ENCODE measurements at regions not wholly inside any gene's neighbourhood (a gene's known extent, or its start where the extent isn't known, plus 50 kb on each side); places are given as distances from the start of the nearest gene placed in this dataset.

- peaks cover 3% of the 10 kb centered on the region for H3K27me3 Mint-ChIP-seq (ENCODE audit: insufficient read depth)
- H3K9me3 Mint-ChIP-seq, result no peaks in the 10 kb centered on the region
- H3K4me1 Mint-ChIP-seq (ENCODE audit: low read depth), result peaks cover 42% of the 10 kb centered on the region
- peaks cover 5% of the 10 kb centered on the region for H3K36me3 Mint-ChIP-seq (ENCODE audit: low read depth)
- intact Hi-C loops (cut with micrococcal nuclease), result no loop called here
- H3K27ac Mint-ChIP-seq, result no peak overlapping the region
- no peak overlapping the region for H3K4me3 Mint-ChIP-seq
- no peak for DNase-seq (ENCODE audit: low spot score)
Measured at GRCh38 chr6:111971181-111971841, 82.6 kb upstream of the CCN6 start.

- Mint-ChIP-seq H3K4me3 (no peak overlapping the region), H3K9me3 (no peaks in the 10 kb centered on the region), H3K4me1 (ENCODE audit: low read depth) (peaks cover 49% of the 10 kb centered on the region), H3K27ac (no peak overlapping the region), H3K27me3 (ENCODE audit: insufficient read depth) (peaks cover 2% of the 10 kb centered on the region), H3K36me3 (ENCODE audit: low read depth) (peaks cover 5% of the 10 kb centered on the region)
- intact Hi-C loops (cut with micrococcal nuclease), result loop anchor here (2.0 kb wide), 1 partner anchor 133 kb away; no protein-coding TSS in a partner anchor
- DNase-seq (ENCODE audit: low spot score), result no peak
Measured at GRCh38 chr6:111971866-111972532, 81.9 kb upstream of the CCN6 start.

GRCh38 chr6:111972745-111973117, 81.2 kb upstream of the CCN6 start:
- Mint-ChIP-seq H3K27me3 (ENCODE audit: insufficient read depth) (peaks cover 2% of the 10 kb centered on the region), H3K4me1 (ENCODE audit: low read depth) (peaks cover 55% of the 10 kb centered on the region), H3K27ac (peak overlapping the region; percentile 87), H3K4me3 (peak overlapping the region; percentile 12), H3K36me3 (ENCODE audit: low read depth) (peaks cover 5% of the 10 kb centered on the region), H3K9me3 (no peaks in the 10 kb centered on the region)
- DNase-seq (ENCODE audit: low spot score), result no peak
- intact Hi-C loops (cut with micrococcal nuclease), result loop anchor here (1.0 to 2.0 kb wide), 11 partner anchors 13 to 213 kb away; partner anchors contain the start of gene FYN

GRCh38 chr6:111973118-111973761, 80.7 kb upstream of the CCN6 start:
- Mint-ChIP-seq H3K4me3 (peak overlapping the region; percentile 53), H3K27ac (peak overlapping the region; percentile 87), H3K27me3 (ENCODE audit: insufficient read depth) (no peaks in the 10 kb centered on the region), H3K9me3 (no peaks in the 10 kb centered on the region), H3K4me1 (ENCODE audit: low read depth) (peaks cover 55% of the 10 kb centered on the region), H3K36me3 (ENCODE audit: low read depth) (peaks cover 5% of the 10 kb centered on the region)
- intact Hi-C loops (cut with micrococcal nuclease), result loop anchor here (1.0 to 2.0 kb wide), 11 partner anchors 12 to 214 kb away; partner anchors contain the start of gene FYN
- peak; percentile 47 for DNase-seq (ENCODE audit: low spot score)

- DNase-seq (ENCODE audit: low spot score), result no peak
- intact Hi-C loops (cut with micrococcal nuclease), result loop anchor here (1.0 to 2.0 kb wide), 11 partner anchors 11 to 215 kb away; partner anchors contain the start of gene FYN
- Mint-ChIP-seq H3K27me3 (ENCODE audit: insufficient read depth) (no peaks in the 10 kb centered on the region), H3K27ac (no peak overlapping the region), H3K4me1 (ENCODE audit: low read depth) (peaks cover 55% of the 10 kb centered on the region), H3K9me3 (no peaks in the 10 kb centered on the region), H3K36me3 (ENCODE audit: low read depth) (peaks cover 2% of the 10 kb centered on the region), H3K4me3 (no peak overlapping the region)
Measured at GRCh38 chr6:111973927-111974639, 79.8 kb upstream of the CCN6 start.

GRCh38 chr6:111975466-111975865, 78.4 kb upstream of the CCN6 start:
- Mint-ChIP-seq H3K9me3 (no peaks in the 10 kb centered on the region), H3K36me3 (ENCODE audit: low read depth) (no peaks in the 10 kb centered on the region), H3K4me1 (ENCODE audit: low read depth) (peaks cover 64% of the 10 kb centered on the region), H3K27ac (no peak overlapping the region), H3K4me3 (no peak overlapping the region), H3K27me3 (ENCODE audit: insufficient read depth) (no peaks in the 10 kb centered on the region)
- DNase-seq (ENCODE audit: low spot score), result no peak
- intact Hi-C loops (cut with micrococcal nuclease), result no loop called here

GRCh38 chr6:111976139-111976538, 77.8 kb upstream of the CCN6 start:
- H3K27ac Mint-ChIP-seq, result peak overlapping the region; percentile 21
- no peaks in the 10 kb centered on the region for H3K9me3 Mint-ChIP-seq
- H3K4me3 Mint-ChIP-seq, result no peak overlapping the region
- intact Hi-C loops (cut with micrococcal nuclease), result no loop called here
- H3K27me3 Mint-ChIP-seq (ENCODE audit: insufficient read depth), result no peaks in the 10 kb centered on the region
- no peaks in the 10 kb centered on the region for H3K36me3 Mint-ChIP-seq (ENCODE audit: low read depth)
- peaks cover 64% of the 10 kb centered on the region for H3K4me1 Mint-ChIP-seq (ENCODE audit: low read depth)
- DNase-seq (ENCODE audit: low spot score), result no peak

GRCh38 chr6:111978532-111979149, 75.3 kb upstream of the CCN6 start:
- H3K36me3 Mint-ChIP-seq (ENCODE audit: low read depth), result no peaks in the 10 kb centered on the region
- H3K4me3 Mint-ChIP-seq, result no peak overlapping the region
- DNase-seq (ENCODE audit: low spot score), result no peak

GRCh38 chr6:111979633-111980032, 74.3 kb upstream of the CCN6 start:
- no peaks in the 10 kb centered on the region for H3K9me3 Mint-ChIP-seq
- no peak overlapping the region for H3K27ac Mint-ChIP-seq
- H3K27me3 Mint-ChIP-seq (ENCODE audit: insufficient read depth), result no peaks in the 10 kb centered on the region
- no peaks in the 10 kb centered on the region for H3K36me3 Mint-ChIP-seq (ENCODE audit: low read depth)
- intact Hi-C loops (cut with micrococcal nuclease), result no loop called here
- no peak for DNase-seq (ENCODE audit: low spot score)
- H3K4me3 Mint-ChIP-seq, result no peak overlapping the region
- peaks cover 55% of the 10 kb centered on the region for H3K4me1 Mint-ChIP-seq (ENCODE audit: low read depth)

More at GRCh38 chr6:111978532-111979149, 75.3 kb upstream of the CCN6 start:
- Mint-ChIP-seq H3K4me1 (ENCODE audit: low read depth) (peaks cover 57% of the 10 kb centered on the region), H3K27me3 (ENCODE audit: insufficient read depth) (no peaks in the 10 kb centered on the region), H3K9me3 (no peaks in the 10 kb centered on the region), H3K27ac (no peak overlapping the region)
- intact Hi-C loops (cut with micrococcal nuclease), result no loop called here

- H3K4me1 Mint-ChIP-seq (ENCODE audit: low read depth), result peaks cover 58% of the 10 kb centered on the region
- H3K27me3 Mint-ChIP-seq (ENCODE audit: insufficient read depth), result no peaks in the 10 kb centered on the region
- intact Hi-C loops (cut with micrococcal nuclease), result no loop called here
- no peak overlapping the region for H3K27ac Mint-ChIP-seq
- H3K9me3 Mint-ChIP-seq, result no peaks in the 10 kb centered on the region
- no peak overlapping the region for H3K4me3 Mint-ChIP-seq
- no peak for DNase-seq (ENCODE audit: low spot score)
- H3K36me3 Mint-ChIP-seq (ENCODE audit: low read depth), result peaks cover 2% of the 10 kb centered on the region
Measured at GRCh38 chr6:111980143-111980542, 73.8 kb upstream of the CCN6 start.

- Mint-ChIP-seq H3K36me3 (ENCODE audit: low read depth) (peaks cover 2% of the 10 kb centered on the region), H3K4me1 (ENCODE audit: low read depth) (peaks cover 58% of the 10 kb centered on the region), H3K4me3 (no peak overlapping the region), H3K9me3 (no peaks in the 10 kb centered on the region), H3K27me3 (ENCODE audit: insufficient read depth) (no peaks in the 10 kb centered on the region), H3K27ac (no peak overlapping the region)
- intact Hi-C loops (cut with micrococcal nuclease), result no loop called here
- DNase-seq (ENCODE audit: low spot score), result no peak
Measured at GRCh38 chr6:111980971-111981840, 72.7 kb upstream of the CCN6 start.

GRCh38 chr6:111982681-111983080, 71.2 kb upstream of the CCN6 start:
- peaks cover 5% of the 10 kb centered on the region for H3K36me3 Mint-ChIP-seq (ENCODE audit: low read depth)
- no peak for DNase-seq (ENCODE audit: low spot score)
- H3K4me1 Mint-ChIP-seq (ENCODE audit: low read depth), result peaks cover 55% of the 10 kb centered on the region

More at GRCh38 chr6:111982681-111983080, 71.2 kb upstream of the CCN6 start:
- Mint-ChIP-seq H3K27me3 (ENCODE audit: insufficient read depth) (no peaks in the 10 kb centered on the region), H3K9me3 (peaks cover 2% of the 10 kb centered on the region), H3K27ac (no peak overlapping the region), H3K4me3 (no peak overlapping the region)
- intact Hi-C loops (cut with micrococcal nuclease), result no loop called here
